ENCODE measurements at regions not wholly inside any gene's neighbourhood (a gene's known extent, or its start where the extent isn't known, plus 50 kb on each side); places are given as distances from the start of the nearest gene placed in this dataset.

GRCh38 chr12:9383585-9383984 is 175.4 kb upstream of the PZP start:
- no peak for DNase-seq (ENCODE audit: extremely low spot score, unreplicated experiment)
- peaks cover 11% of the 10 kb centered on the region for H3K27me3 Mint-ChIP-seq (ENCODE audit: unreplicated experiment)
- H3K4me1 Mint-ChIP-seq (ENCODE audit: unreplicated experiment) = no peaks in the 10 kb centered on the region
- H3K9me3 Mint-ChIP-seq (ENCODE audit: unreplicated experiment) = no peaks in the 10 kb centered on the region
- no peak overlapping the region for H3K4me3 Mint-ChIP-seq (ENCODE audit: unreplicated experiment)
- no peaks in the 10 kb centered on the region for H3K36me3 Mint-ChIP-seq (ENCODE audit: unreplicated experiment)
- no peak overlapping the region for H3K27ac Mint-ChIP-seq (ENCODE audit: unreplicated experiment)
- no peak for TF ChIP-seq CTCF (IDR thresholded peaks at IDR 0.05)

GRCh38 chr12:9381619-9382018 is 173.4 kb upstream of the PZP start:
- Mint-ChIP-seq H3K4me3 (ENCODE audit: unreplicated experiment) (no peak overlapping the region), H3K9me3 (ENCODE audit: unreplicated experiment) (no peaks in the 10 kb centered on the region), H3K27ac (ENCODE audit: unreplicated experiment) (no peak overlapping the region), H3K27me3 (ENCODE audit: unreplicated experiment) (peaks cover 4% of the 10 kb centered on the region), H3K36me3 (ENCODE audit: unreplicated experiment) (no peaks in the 10 kb centered on the region), H3K4me1 (ENCODE audit: unreplicated experiment) (no peaks in the 10 kb centered on the region)
- TF ChIP-seq CTCF (IDR thresholded peaks at IDR 0.05) = no peak
- no peak for DNase-seq (ENCODE audit: extremely low spot score, unreplicated experiment)

- no peaks in the 10 kb centered on the region for H3K9me3 Mint-ChIP-seq (ENCODE audit: unreplicated experiment)
- H3K4me3 Mint-ChIP-seq (ENCODE audit: unreplicated experiment) = no peak overlapping the region
- no peaks in the 10 kb centered on the region for H3K36me3 Mint-ChIP-seq (ENCODE audit: unreplicated experiment)
- H3K27me3 Mint-ChIP-seq (ENCODE audit: unreplicated experiment) = peaks cover 8% of the 10 kb centered on the region
- no peak overlapping the region for H3K27ac Mint-ChIP-seq (ENCODE audit: unreplicated experiment)
- TF ChIP-seq CTCF (IDR thresholded peaks at IDR 0.05) = no peak
- no peak for DNase-seq (ENCODE audit: extremely low spot score, unreplicated experiment)
- no peaks in the 10 kb centered on the region for H3K4me1 Mint-ChIP-seq (ENCODE audit: unreplicated experiment)
Measured at GRCh38 chr12:9380650-9381049, 172.5 kb upstream of the PZP start.

- TF ChIP-seq CTCF (IDR thresholded peaks at IDR 0.05) = no peak
- DNase-seq (ENCODE audit: extremely low spot score, unreplicated experiment) = no peak
- Mint-ChIP-seq H3K27ac (ENCODE audit: unreplicated experiment) (no peak overlapping the region), H3K9me3 (ENCODE audit: unreplicated experiment) (no peaks in the 10 kb centered on the region), H3K4me3 (ENCODE audit: unreplicated experiment) (no peak overlapping the region), H3K27me3 (ENCODE audit: unreplicated experiment) (peaks cover 18% of the 10 kb centered on the region), H3K36me3 (ENCODE audit: unreplicated experiment) (no peaks in the 10 kb centered on the region), H3K4me1 (ENCODE audit: unreplicated experiment) (no peaks in the 10 kb centered on the region)
Measured at GRCh38 chr12:9379023-9379742, 171.0 kb upstream of the PZP start.

GRCh38 chr12:9378430-9378835 is 170.2 kb upstream of the PZP start:
- Mint-ChIP-seq H3K36me3 (ENCODE audit: unreplicated experiment) (no peaks in the 10 kb centered on the region), H3K9me3 (ENCODE audit: unreplicated experiment) (no peaks in the 10 kb centered on the region), H3K4me1 (ENCODE audit: unreplicated experiment) (no peaks in the 10 kb centered on the region), H3K27me3 (ENCODE audit: unreplicated experiment) (peaks cover 21% of the 10 kb centered on the region), H3K27ac (ENCODE audit: unreplicated experiment) (no peak overlapping the region), H3K4me3 (ENCODE audit: unreplicated experiment) (no peak overlapping the region)
- DNase-seq (ENCODE audit: extremely low spot score, unreplicated experiment) = no peak
- TF ChIP-seq CTCF (IDR thresholded peaks at IDR 0.05) = peak; percentile 30

Measured in osteocyte (in vitro differentiated cells).